ENCODE measurements at regions not wholly inside any gene's neighbourhood (a gene's known extent, or its start where the extent isn't known, plus 50 kb on each side); places are given as distances from the start of the nearest gene placed in this dataset.

- Histone ChIP-seq H3K79me2 (ENCODE audit: control insufficient read depth, insufficient read depth, low read length) (no peaks in the 10 kb centered on the region), H3K36me3 (ENCODE audit: control insufficient read depth in 2 of 2, extremely low read depth in 1 of 2, insufficient read depth in 2 of 2, low read length in 2 of 2) (no peaks in the 10 kb centered on the region), H3K4me3 (ENCODE audit: control insufficient read depth in 2 of 3, extremely low read depth in 1 of 3, insufficient read depth in 2 of 3, low read depth in 1 of 3, low read length in 3 of 3) (no peak overlapping the region), H3K9me3 (ENCODE audit: control insufficient read depth, low read depth, low read length) (no peaks in the 10 kb centered on the region), H4K20me1 (ENCODE audit: control insufficient read depth, extremely low read depth, insufficient read depth, low read length) (no peaks in the 10 kb centered on the region), H3K4me2 (ENCODE audit: control insufficient read depth, extremely low read depth, insufficient read depth, low read depth, low read length) (no peak overlapping the region), H3K9me1 (ENCODE audit: control insufficient read depth, extremely low read depth, insufficient read depth, low read length) (no peaks in the 10 kb centered on the region), H3K9ac (ENCODE audit: control insufficient read depth, extremely low read depth, insufficient read depth, low read length) (no peak overlapping the region), H3K27ac (ENCODE audit: control insufficient read depth, insufficient read depth, low read length) (no peak overlapping the region), H3K4me1 (ENCODE audit: control insufficient read depth, extremely low read depth, insufficient read depth, low read length) (no peaks in the 10 kb centered on the region), H2AFZ (ENCODE audit: control insufficient read depth, low read length) (no peak overlapping the region), H3K27me3 (ENCODE audit: control insufficient read depth, extremely low read depth, insufficient read depth, low read length) (no peaks in the 10 kb centered on the region)
- dilution Hi-C loops (cut with MboI; ENCODE audit: extremely low pct_ligation_motif_present, low sequenced_read_pairs), result no loop called here
- FAIRE-seq (no peak), DNase-seq (ENCODE audit: low read depth, low spot score) (no peak)
- no peak for TF ChIP-seq CTCF (optimal IDR thresholded peaks at IDR 0.05 in 1 of 3, IDR thresholded peaks at IDR 0.05 in 1 of 3, conservative IDR thresholded peaks at IDR 0.05 in 1 of 3; ENCODE audit: extremely low read depth in 1 of 3, insufficient read depth in 2 of 3, low read length in 3 of 3)
- no peak for TF ChIP-seq EZH2 (IDR thresholded peaks at IDR 0.05; ENCODE audit: low read length)
Observed at GRCh38 chr4:25569716-25570115, 85.9 kb upstream of the SLC34A2 start.

DNA sequence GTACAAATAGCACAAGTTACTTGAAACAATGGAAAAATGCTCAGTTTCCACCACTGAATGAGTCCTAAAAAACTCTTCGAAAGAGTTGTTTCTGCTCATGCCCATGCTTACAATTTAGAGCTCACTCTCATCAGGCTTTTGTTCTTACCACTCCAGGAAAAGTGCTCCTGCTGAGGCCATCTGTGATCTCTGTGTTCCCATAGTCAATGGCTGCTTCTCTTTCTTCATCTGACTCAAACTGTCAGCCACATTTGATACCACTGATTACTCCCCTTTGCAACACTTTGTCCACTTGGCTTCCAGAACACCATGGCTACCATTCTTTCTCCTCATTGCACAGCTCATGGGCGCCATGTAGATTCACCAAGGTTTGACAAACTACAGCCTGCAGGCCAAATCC lies 80.0 kb upstream of the SLC34A2 start:
- H3K4me3 ChIP-seq (ENCODE audit: control insufficient read depth in 2 of 3, extremely low read depth in 1 of 3, insufficient read depth in 2 of 3, low read depth in 1 of 3, low read length in 3 of 3), result no peak overlapping the region
- no peaks in the 10 kb centered on the region for H3K9me3 ChIP-seq (ENCODE audit: control insufficient read depth, low read depth, low read length)
- no peak overlapping the region for H3K4me2 ChIP-seq (ENCODE audit: control insufficient read depth, extremely low read depth, insufficient read depth, low read depth, low read length)
- no peak overlapping the region for H3K27ac ChIP-seq (ENCODE audit: control insufficient read depth, insufficient read depth, low read length)
- H3K36me3 ChIP-seq (ENCODE audit: control insufficient read depth in 2 of 2, extremely low read depth in 1 of 2, insufficient read depth in 2 of 2, low read length in 2 of 2), result no peaks in the 10 kb centered on the region
- H3K9me1 ChIP-seq (ENCODE audit: control insufficient read depth, extremely low read depth, insufficient read depth, low read length), result no peaks in the 10 kb centered on the region
- dilution Hi-C loops (cut with MboI; ENCODE audit: extremely low pct_ligation_motif_present, low sequenced_read_pairs), result no loop called here
- DNase-seq (ENCODE audit: low read depth, low spot score) (no peak), FAIRE-seq (no peak)
- no peaks in the 10 kb centered on the region for H4K20me1 ChIP-seq (ENCODE audit: control insufficient read depth, extremely low read depth, insufficient read depth, low read length)
- no peak overlapping the region for H3K9ac ChIP-seq (ENCODE audit: control insufficient read depth, extremely low read depth, insufficient read depth, low read length)
- no peaks in the 10 kb centered on the region for H3K79me2 ChIP-seq (ENCODE audit: control insufficient read depth, insufficient read depth, low read length)
- no peak overlapping the region for H2AFZ ChIP-seq (ENCODE audit: control insufficient read depth, low read length)
- no peaks in the 10 kb centered on the region for H3K27me3 ChIP-seq (ENCODE audit: control insufficient read depth, extremely low read depth, insufficient read depth, low read length)
- TF ChIP-seq EZH2 (IDR thresholded peaks at IDR 0.05; ENCODE audit: low read length), result no peak
- no peak for TF ChIP-seq CTCF (optimal IDR thresholded peaks at IDR 0.05 in 1 of 3, IDR thresholded peaks at IDR 0.05 in 1 of 3, conservative IDR thresholded peaks at IDR 0.05 in 1 of 3; ENCODE audit: extremely low read depth in 1 of 3, insufficient read depth in 2 of 3, low read length in 3 of 3)
- no peaks in the 10 kb centered on the region for H3K4me1 ChIP-seq (ENCODE audit: control insufficient read depth, extremely low read depth, insufficient read depth, low read length)
